ENCODE measurements at regions not wholly inside any gene's neighbourhood (a gene's known extent, or its start where the extent isn't known, plus 50 kb on each side); places are given as distances from the start of the nearest gene placed in this dataset.

DNA sequence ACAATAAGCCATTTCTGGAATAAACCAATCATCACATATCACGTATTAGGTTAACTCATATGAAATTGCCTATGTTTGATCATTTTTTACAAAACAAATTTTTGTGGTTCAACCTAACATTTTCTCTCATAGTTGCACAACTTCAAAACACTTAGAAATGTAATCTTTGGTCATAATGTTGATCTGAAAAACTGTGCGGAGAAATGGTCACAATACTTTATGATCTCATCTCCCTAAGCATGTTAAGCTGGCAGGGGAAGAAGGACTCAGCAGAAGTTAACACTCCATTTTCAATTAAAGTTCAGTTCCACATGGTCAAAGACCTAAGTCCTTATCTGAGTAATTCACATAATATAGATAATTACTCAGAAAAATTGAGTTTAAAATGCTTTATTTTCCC is 194.8 kb downstream of the CAPZA3 start:
- no peak for TF ChIP-seq TCF12 (IDR thresholded peaks at IDR 0.05; ENCODE audit: low read depth)
- TF ChIP-seq EP300 (IDR thresholded peaks at IDR 0.05; ENCODE audit: borderline replicate concordance), result no peak
- no peak for TF ChIP-seq NFIC (IDR thresholded peaks at IDR 0.05)
- TF ChIP-seq FOXM1 (IDR thresholded peaks at IDR 0.05; ENCODE audit: borderline replicate concordance, low read depth), result no peak
- TF ChIP-seq, protein P1, sequence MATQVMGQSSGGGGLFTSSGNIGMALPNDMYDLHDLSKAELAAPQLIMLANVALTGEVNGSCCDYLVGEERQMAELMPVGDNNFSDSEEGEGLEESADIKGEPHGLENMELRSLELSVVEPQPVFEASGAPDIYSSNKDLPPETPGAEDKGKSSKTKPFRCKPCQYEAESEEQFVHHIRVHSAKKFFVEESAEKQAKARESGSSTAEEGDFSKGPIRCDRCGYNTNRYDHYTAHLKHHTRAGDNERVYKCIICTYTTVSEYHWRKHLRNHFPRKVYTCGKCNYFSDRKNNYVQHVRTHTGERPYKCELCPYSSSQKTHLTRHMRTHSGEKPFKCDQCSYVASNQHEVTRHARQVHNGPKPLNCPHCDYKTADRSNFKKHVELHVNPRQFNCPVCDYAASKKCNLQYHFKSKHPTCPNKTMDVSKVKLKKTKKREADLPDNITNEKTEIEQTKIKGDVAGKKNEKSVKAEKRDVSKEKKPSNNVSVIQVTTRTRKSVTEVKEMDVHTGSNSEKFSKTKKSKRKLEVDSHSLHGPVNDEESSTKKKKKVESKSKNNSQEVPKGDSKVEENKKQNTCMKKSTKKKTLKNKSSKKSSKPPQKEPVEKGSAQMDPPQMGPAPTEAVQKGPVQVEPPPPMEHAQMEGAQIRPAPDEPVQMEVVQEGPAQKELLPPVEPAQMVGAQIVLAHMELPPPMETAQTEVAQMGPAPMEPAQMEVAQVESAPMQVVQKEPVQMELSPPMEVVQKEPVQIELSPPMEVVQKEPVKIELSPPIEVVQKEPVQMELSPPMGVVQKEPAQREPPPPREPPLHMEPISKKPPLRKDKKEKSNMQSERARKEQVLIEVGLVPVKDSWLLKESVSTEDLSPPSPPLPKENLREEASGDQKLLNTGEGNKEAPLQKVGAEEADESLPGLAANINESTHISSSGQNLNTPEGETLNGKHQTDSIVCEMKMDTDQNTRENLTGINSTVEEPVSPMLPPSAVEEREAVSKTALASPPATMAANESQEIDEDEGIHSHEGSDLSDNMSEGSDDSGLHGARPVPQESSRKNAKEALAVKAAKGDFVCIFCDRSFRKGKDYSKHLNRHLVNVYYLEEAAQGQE (IDR thresholded peaks at IDR 0.05; ENCODE audit: low read depth), result no peak
- TF ChIP-seq TEAD4 (IDR thresholded peaks at IDR 0.05), result no peak
- TF ChIP-seq, protein P2, sequence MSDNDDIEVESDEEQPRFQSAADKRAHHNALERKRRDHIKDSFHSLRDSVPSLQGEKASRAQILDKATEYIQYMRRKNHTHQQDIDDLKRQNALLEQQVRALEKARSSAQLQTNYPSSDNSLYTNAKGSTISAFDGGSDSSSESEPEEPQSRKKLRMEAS (IDR thresholded peaks at IDR 0.05), result no peak
- TF ChIP-seq, protein P3, sequence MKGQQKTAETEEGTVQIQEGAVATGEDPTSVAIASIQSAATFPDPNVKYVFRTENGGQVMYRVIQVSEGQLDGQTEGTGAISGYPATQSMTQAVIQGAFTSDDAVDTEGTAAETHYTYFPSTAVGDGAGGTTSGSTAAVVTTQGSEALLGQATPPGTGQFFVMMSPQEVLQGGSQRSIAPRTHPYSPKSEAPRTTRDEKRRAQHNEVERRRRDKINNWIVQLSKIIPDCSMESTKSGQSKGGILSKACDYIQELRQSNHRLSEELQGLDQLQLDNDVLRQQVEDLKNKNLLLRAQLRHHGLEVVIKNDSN (IDR thresholded peaks at IDR 0.05), result no peak
- TF ChIP-seq EGR1 (IDR thresholded peaks at IDR 0.05), result no peak
- TF ChIP-seq YY1 (IDR thresholded peaks at IDR 0.05; ENCODE audit: low read depth), result no peak
- no peak for TF ChIP-seq RAD21 (IDR thresholded peaks at IDR 0.05; ENCODE audit: low read depth)
- no peak for TF ChIP-seq ZBTB7A (IDR thresholded peaks at IDR 0.05; ENCODE audit: low read depth)
- no peak for TF ChIP-seq TAF1 (IDR thresholded peaks at IDR 0.05; ENCODE audit: low read depth)
- no peak for TF ChIP-seq CEBPB (IDR thresholded peaks at IDR 0.05)
- no peak for TF ChIP-seq CREB1 (IDR thresholded peaks at IDR 0.05; ENCODE audit: low read depth)

DNA sequence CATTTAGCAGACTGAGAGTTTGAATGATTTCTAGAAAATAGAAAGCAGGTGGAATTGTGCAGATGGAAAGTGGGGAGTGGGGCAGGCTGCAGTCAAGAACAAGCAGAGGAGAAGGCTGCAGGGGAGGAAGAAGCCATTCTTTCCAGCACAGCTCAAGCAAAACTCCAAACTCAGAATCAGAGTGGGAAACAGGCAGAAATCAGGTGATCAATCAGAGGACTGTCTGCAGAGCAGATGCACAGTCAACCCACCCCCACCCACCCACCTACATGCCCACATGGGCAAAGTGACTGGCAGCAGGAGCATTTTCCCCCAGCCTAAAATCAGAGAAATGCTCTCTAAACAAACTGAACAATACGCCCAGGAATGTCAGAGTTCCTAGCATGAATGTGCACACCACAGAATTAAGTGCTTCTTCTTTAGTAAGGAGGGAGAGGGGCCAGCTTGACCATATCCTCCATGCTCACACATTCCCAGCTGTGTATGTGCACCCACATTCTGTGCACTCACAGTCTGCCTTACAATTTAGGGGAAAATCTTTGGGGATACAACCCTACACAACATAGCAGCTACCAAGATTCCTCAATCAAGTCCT is 194.1 kb upstream of the PLEKHA5 start:
- TF ChIP-seq TEAD4 (IDR thresholded peaks at IDR 0.05) (no peak), YY1 (IDR thresholded peaks at IDR 0.05; ENCODE audit: low read depth) (no peak), NFIC (IDR thresholded peaks at IDR 0.05) (no peak), FOXM1 (IDR thresholded peaks at IDR 0.05; ENCODE audit: borderline replicate concordance, low read depth) (no peak), RAD21 (IDR thresholded peaks at IDR 0.05; ENCODE audit: low read depth) (no peak), CREB1 (IDR thresholded peaks at IDR 0.05; ENCODE audit: low read depth) (no peak), TAF1 (IDR thresholded peaks at IDR 0.05; ENCODE audit: low read depth) (no peak), TCF12 (IDR thresholded peaks at IDR 0.05; ENCODE audit: low read depth) (no peak), ZBTB7A (IDR thresholded peaks at IDR 0.05; ENCODE audit: low read depth) (no peak), EP300 (IDR thresholded peaks at IDR 0.05; ENCODE audit: borderline replicate concordance) (no peak), CEBPB (IDR thresholded peaks at IDR 0.05) (no peak), EGR1 (IDR thresholded peaks at IDR 0.05) (no peak)
- TF ChIP-seq, protein P2 (IDR thresholded peaks at IDR 0.05), result no peak
- TF ChIP-seq, protein P3 (IDR thresholded peaks at IDR 0.05), result no peak
- TF ChIP-seq, protein P1 (IDR thresholded peaks at IDR 0.05; ENCODE audit: low read depth), result no peak

DNA sequence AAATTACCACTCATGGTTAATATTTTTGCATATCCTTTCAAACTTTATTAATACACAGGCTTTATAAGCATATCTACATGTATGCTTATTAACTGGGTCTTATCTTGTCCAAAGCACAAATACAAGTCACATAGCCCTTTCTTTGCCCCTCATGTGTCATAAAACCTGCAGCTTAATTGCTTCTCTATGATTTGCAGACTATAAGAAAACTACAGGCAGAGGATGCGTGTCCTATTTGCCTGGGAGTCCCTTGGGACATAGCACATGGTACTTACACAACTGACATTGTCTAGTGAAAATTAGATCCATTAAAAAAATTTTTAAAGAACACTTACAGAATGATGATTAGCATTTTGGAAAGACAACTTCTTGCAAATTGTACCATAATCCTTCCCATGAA is 190.5 kb upstream of the PLEKHA5 start:
- TF ChIP-seq CEBPB (IDR thresholded peaks at IDR 0.05) (no peak), EGR1 (IDR thresholded peaks at IDR 0.05) (no peak), ZBTB7A (IDR thresholded peaks at IDR 0.05; ENCODE audit: low read depth) (no peak), TCF12 (IDR thresholded peaks at IDR 0.05; ENCODE audit: low read depth) (no peak), TEAD4 (IDR thresholded peaks at IDR 0.05) (no peak), NFIC (IDR thresholded peaks at IDR 0.05) (no peak), RAD21 (IDR thresholded peaks at IDR 0.05; ENCODE audit: low read depth) (no peak), CREB1 (IDR thresholded peaks at IDR 0.05; ENCODE audit: low read depth) (no peak), YY1 (IDR thresholded peaks at IDR 0.05; ENCODE audit: low read depth) (no peak), TAF1 (IDR thresholded peaks at IDR 0.05; ENCODE audit: low read depth) (no peak)
- TF ChIP-seq, protein P3 (IDR thresholded peaks at IDR 0.05), result no peak
- TF ChIP-seq, protein P2 (IDR thresholded peaks at IDR 0.05), result no peak
- TF ChIP-seq, protein P1 (IDR thresholded peaks at IDR 0.05; ENCODE audit: low read depth), result no peak
